Parathyroid adenoma (tissue), 2 donors: ENCODE measurements at regions not wholly inside any gene's neighbourhood (a gene's known extent, or its start where the extent isn't known, plus 50 kb on each side); places are given as distances from the start of the nearest gene placed in this dataset.

Experiments
- H2AFZ ChIP-seq: fragments of 300-600 bp; sonication (generic); one replicate; pipeline ENCODE4 v1.7.0; 2017; ENCODE audit warnings: antibody characterized with exemption, mild to moderate bottlenecking
- H3K27ac ChIP-seq: fragments of 300-600 bp; sonication (generic); one replicate; pipeline ENCODE4 v1.7.0; 2017
- H3K27me3 ChIP-seq: fragments of 300-600 bp; sonication (generic); one replicate; pipeline ENCODE4 v1.7.0; 2017; ENCODE audit warnings: low read length; ENCODE audit not compliant: control insufficient read depth, insufficient read depth
- H3K36me3 ChIP-seq: fragments of 300-600 bp; sonication (generic); one replicate; pipeline ENCODE4 v1.7.0; 2017; ENCODE audit warnings: low read length; ENCODE audit not compliant: control insufficient read depth, insufficient read depth
- H3K4me1 ChIP-seq: fragments of 300-600 bp; sonication (generic); one replicate; pipeline ENCODE4 v1.7.0; 2017; ENCODE audit warnings: control low read depth
- H3K4me2 ChIP-seq: fragments of 300-600 bp; sonication (generic); one replicate; pipeline ENCODE4 v1.7.0; 2017; ENCODE audit warnings: low read length
- H3K4me3 ChIP-seq: fragments of 300-600 bp; sonication (generic); one replicate; pipeline ENCODE4 v1.7.0; 2017; ENCODE audit warnings: low read depth, low read length
- H3K79me2 ChIP-seq: fragments of 300-600 bp; sonication (generic); one replicate; pipeline ENCODE4 v1.7.0; 2017; ENCODE audit warnings: control low read depth
- H3K9ac ChIP-seq: fragments of 300-600 bp; sonication (generic); one replicate; pipeline ENCODE4 v1.7.0; 2017; ENCODE audit warnings: mild to moderate bottlenecking
- H3K9me3 ChIP-seq: fragments of 300-600 bp; sonication (generic); one replicate; pipeline ENCODE4 v1.7.0; 2017; ENCODE audit warnings: low read length; ENCODE audit not compliant: control insufficient read depth
- CTCF ChIP-seq: fragments of 300-600 bp; sonication (generic); IDR thresholded peaks from one replicate; pipeline ENCODE4 v1.7.0; 2017; ENCODE audit warnings: antibody characterized with exemption, mild to moderate bottlenecking
- donor health status: primary hyperparathyroidism.

GRCh38 chr5:30845194-30845593 lies 348.3 kb upstream of the CDH6 start:
- H2AFZ ChIP-seq = no peak overlapping the region
- no peak for TF ChIP-seq CTCF
- H3K27ac ChIP-seq = no peak overlapping the region
- no peaks in the 10 kb centered on the region for H3K9me3 ChIP-seq
- no peaks in the 10 kb centered on the region for H3K4me1 ChIP-seq
- H3K4me2 ChIP-seq = no peak overlapping the region
- no peak overlapping the region for H3K4me3 ChIP-seq
- no peaks in the 10 kb centered on the region for H3K27me3 ChIP-seq
- H3K79me2 ChIP-seq = no peaks in the 10 kb centered on the region
- H3K36me3 ChIP-seq = no peaks in the 10 kb centered on the region
- H3K9ac ChIP-seq = no peak overlapping the region

GRCh38 chr5:30843541-30843940 lies 349.9 kb upstream of the CDH6 start:
- Histone ChIP-seq H3K4me2 (no peak overlapping the region), H3K79me2 (no peaks in the 10 kb centered on the region), H3K36me3 (no peaks in the 10 kb centered on the region), H3K4me3 (no peak overlapping the region), H3K4me1 (no peaks in the 10 kb centered on the region), H3K9me3 (no peaks in the 10 kb centered on the region), H3K27ac (no peak overlapping the region), H3K27me3 (no peaks in the 10 kb centered on the region), H2AFZ (no peak overlapping the region), H3K9ac (no peak overlapping the region)
- no peak for TF ChIP-seq CTCF

- no peak for TF ChIP-seq CTCF
- Histone ChIP-seq H3K27ac (no peak overlapping the region), H2AFZ (no peak overlapping the region)
Measured at GRCh38 chr5:30839956-30840355, 353.5 kb upstream of the CDH6 start.

GRCh38 chr5:30838936-30839496 lies 354.5 kb upstream of the CDH6 start:
- no peaks in the 10 kb centered on the region for H3K9me3 ChIP-seq
- H3K4me1 ChIP-seq = no peaks in the 10 kb centered on the region
- H3K9ac ChIP-seq = no peak overlapping the region
- no peak overlapping the region for H3K4me2 ChIP-seq
- no peaks in the 10 kb centered on the region for H3K27me3 ChIP-seq
- TF ChIP-seq CTCF = no peak
- no peak overlapping the region for H2AFZ ChIP-seq
- H3K27ac ChIP-seq = no peak overlapping the region
- H3K4me3 ChIP-seq = no peak overlapping the region
- no peaks in the 10 kb centered on the region for H3K36me3 ChIP-seq
- H3K79me2 ChIP-seq = no peaks in the 10 kb centered on the region

More at GRCh38 chr5:30839956-30840355, 353.5 kb upstream of the CDH6 start:
- H3K79me2 ChIP-seq = no peaks in the 10 kb centered on the region
- no peaks in the 10 kb centered on the region for H3K9me3 ChIP-seq
- no peaks in the 10 kb centered on the region for H3K36me3 ChIP-seq
- H3K27me3 ChIP-seq = no peaks in the 10 kb centered on the region
- H3K4me2 ChIP-seq = no peak overlapping the region
- no peaks in the 10 kb centered on the region for H3K4me1 ChIP-seq
- no peak overlapping the region for H3K9ac ChIP-seq
- no peak overlapping the region for H3K4me3 ChIP-seq

- no peak overlapping the region for H3K27ac ChIP-seq
- no peak overlapping the region for H3K4me3 ChIP-seq
- no peaks in the 10 kb centered on the region for H3K79me2 ChIP-seq
- H2AFZ ChIP-seq = no peak overlapping the region
- H3K4me1 ChIP-seq = no peaks in the 10 kb centered on the region
- H3K36me3 ChIP-seq = no peaks in the 10 kb centered on the region
- no peaks in the 10 kb centered on the region for H3K27me3 ChIP-seq
- H3K9me3 ChIP-seq = no peaks in the 10 kb centered on the region
- no peak overlapping the region for H3K9ac ChIP-seq
- no peak for TF ChIP-seq CTCF
- no peak overlapping the region for H3K4me2 ChIP-seq
Measured at GRCh38 chr5:30832519-30832918, 361.0 kb upstream of the CDH6 start.
